ENCODE measurements at regions not wholly inside any gene's neighbourhood (a gene's known extent, or its start where the extent isn't known, plus 50 kb on each side); places are given as distances from the start of the nearest gene placed in this dataset.

DNA sequence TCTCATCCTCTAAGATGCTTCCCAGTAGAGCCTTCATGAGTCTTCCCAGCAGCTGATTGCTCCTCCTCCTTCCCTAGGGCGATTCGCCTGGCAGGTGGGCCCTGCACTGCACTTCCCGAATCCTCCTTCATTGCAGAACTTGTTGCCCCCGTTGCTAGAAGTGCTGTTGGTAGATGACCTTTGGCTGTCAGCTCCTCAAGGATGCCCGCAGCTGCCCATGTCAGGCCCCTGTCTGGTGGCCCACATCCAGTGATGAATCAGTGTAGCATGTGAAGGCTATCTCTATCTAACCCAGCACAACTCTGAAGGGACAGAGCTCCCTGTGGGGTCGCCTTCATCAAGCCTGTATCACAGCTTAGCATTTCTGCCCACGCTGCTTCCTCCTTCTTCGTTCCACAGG, 52.1 kb upstream of the F3 start:
- TF ChIP-seq CTCF (IDR thresholded peaks at IDR 0.05) (no peak), EZH2 (IDR thresholded peaks at IDR 0.05) (no peak), EZH2phosphoT487 (IDR thresholded peaks at IDR 0.05) (no peak)
